HK-2 (cell line): ENCODE measurements at regions not wholly inside any gene's neighbourhood (a gene's known extent, or its start where the extent isn't known, plus 50 kb on each side); places are given as distances from the start of the nearest gene placed in this dataset.

Source experiments
- DNase-seq: peaks from one replicate; pipeline ENCODE4 v3.0.0-alpha.2; 2018; ENCODE audit not compliant: unreplicated experiment

DNA sequence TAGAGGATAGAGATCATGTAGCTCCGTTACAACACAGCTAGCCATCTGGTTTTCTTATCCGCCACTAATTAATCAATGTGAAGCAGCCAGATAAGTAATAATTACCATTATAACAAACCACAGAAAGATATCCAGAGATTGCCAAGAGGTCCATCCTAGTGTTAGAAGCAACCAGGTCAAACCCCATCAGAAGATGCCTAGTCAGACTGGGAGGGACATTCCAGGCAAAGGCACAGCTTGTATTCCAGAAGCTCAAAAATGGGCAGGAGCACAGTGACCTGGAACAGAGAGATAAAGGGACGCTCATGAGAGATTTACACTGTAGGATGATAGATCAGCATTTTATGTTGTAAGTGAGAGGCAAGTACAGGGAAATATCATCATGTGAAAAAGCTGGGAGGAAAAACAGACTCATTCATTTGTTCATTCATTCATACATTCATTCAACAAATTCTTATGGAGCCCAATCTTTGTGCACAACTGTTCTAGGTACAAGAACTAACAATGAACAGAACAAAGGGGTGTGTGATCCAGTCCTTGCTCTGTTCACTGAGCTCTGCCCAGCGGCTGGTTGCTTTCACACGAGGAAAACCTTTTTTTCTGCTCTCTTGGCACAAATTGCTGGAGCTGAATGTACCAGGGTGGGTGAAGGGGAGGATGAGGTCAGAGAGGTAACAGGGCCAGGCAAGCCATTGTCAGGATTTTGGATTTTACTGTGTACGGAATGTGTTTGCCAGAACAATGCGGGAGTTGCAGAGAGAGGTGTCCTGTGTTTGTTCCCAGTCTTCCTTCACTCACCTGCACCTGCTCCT lies 240.8 kb upstream of the FGGY start:
- no peak for DNase-seq

GRCh38 chr1:59057211-59057694 lies 239.6 kb upstream of the FGGY start:
- DNase-seq = no peak

DNA sequence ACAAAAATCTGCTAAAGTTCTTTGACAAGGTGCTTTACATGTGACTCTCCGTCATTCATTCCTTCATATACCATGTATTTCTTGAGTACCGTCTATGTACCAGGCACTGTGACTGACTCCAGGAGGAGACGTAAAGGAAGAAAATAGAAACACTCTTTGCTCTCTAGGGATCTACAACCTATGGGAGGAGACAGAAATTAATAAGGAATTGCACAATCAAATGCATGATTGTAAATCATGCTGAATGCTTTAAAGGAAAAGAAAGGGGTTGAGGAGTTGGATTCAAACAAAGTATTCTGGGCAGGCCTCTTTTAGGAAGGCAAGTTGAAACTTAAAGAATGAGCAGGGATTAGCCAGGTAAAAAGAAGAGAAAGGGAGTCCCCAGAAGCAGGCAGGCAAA lies 239.1 kb upstream of the FGGY start:
- DNase-seq = no peak

GRCh38 chr1:59058665-59059439 lies 238.0 kb upstream of the FGGY start:
- no peak for DNase-seq

DNA sequence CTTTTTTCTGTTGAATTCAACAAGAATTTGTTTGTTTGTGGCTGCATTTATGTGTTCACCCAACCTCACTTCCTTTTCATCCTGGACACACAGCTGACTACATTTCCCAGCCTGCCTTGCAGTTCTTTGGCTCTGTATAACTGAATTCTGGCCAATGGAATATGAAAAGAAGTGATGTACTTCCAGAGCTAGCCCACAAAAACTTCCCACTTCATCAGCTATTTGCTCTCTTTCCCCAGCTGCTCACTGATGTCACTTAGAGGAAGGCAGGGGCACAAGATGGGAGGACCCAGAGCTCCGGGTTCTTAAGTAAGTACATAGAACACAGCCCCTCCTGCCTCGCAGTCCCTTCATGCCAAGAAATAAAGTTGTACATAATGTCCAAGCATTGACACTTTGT lies 235.0 kb upstream of the FGGY start:
- DNase-seq = no peak

GRCh38 chr1:59062743-59063142 lies 234.2 kb upstream of the FGGY start:
- no peak for DNase-seq

GRCh38 chr1:59063501-59063900 lies 233.4 kb upstream of the FGGY start:
- DNase-seq = no peak

- DNase-seq = no peak
These were observed 232.3 kb upstream of the FGGY start for GRCh38 chr1:59064592-59064991.

DNA sequence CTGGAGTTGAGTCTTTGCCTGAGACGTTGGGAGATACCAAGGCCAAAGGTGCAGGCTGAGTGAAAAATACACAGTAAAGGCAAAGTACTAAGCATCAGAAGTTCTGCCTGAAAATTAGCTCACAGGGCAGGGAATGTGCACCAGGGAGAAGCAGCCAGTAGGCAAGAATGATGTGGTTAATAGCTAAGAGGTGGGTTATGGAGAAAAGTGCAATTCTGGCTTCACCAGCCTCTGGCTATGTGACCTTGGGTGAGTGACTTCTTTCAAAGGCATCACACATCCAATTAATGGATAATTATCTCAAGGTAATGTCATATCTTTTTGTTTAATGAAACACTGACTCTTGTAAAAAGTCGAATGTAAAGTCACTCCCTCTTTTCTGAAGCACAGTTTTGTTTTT lies 230.7 kb upstream of the FGGY start:
- DNase-seq = no peak

DNA sequence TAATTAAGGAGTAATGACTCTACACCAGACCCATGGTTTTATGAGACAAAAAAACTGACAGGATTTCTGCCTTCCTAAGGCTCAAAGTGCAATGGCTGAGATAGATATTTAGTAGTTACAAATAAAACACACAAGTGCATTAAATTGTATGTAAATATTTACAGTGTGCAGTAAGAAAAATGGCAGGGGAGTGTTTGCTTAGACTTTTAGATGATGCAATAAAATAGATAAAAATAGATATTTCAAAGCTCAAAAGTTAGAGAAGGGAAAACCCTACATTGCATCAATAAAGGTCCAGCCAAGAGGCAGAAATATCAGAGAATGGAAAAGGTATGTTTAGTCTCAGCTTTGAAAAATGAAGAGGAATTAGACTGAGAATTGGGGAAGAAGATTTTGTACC lies 226.3 kb upstream of the FGGY start:
- no peak for DNase-seq

GRCh38 chr1:59071289-59071688 lies 225.6 kb upstream of the FGGY start:
- no peak for DNase-seq

GRCh38 chr1:59071876-59072582 lies 224.9 kb upstream of the FGGY start:
- DNase-seq = no peak

GRCh38 chr1:59072583-59072947 lies 224.3 kb upstream of the FGGY start:
- DNase-seq = no peak

DNA sequence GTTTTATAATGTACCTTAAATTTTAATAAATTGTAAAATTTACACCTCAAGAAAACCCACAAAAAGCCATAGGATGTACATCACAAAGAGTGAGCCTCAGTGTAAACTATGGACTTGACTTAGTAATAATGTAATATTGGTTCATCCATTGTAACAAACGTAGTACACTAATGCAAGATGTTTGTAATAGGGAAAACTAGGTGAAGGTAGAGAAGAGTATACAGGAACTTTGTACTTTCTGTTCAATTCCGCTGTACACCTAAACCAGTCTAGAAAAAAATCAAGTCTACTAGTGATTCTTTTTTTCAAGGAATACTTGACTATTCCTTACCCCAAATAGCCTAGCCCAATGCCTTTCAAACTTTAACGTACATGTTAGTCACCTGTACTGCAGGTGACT lies 222.3 kb upstream of the FGGY start:
- no peak for DNase-seq

DNA sequence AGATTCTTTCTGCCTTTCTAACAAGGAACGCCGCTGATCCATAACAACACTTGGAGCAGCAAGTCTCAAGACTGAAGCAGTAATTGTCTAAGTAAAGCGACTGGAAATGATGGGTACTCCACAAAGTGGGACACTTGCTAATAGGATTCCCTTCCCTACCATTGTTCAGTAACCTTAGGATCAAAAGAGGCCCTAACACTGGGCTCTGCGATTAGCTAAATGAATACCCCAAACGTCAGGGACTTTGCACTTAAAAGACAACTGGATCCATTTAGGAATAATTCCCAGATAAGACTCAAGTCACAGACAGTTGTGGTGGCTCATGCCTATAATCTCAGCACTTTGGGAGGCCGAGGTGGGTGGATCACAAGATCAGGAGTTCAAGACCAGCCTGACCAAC lies 221.9 kb upstream of the FGGY start:
- no peak for DNase-seq

GRCh38 chr1:59076612-59077011 lies 220.3 kb upstream of the FGGY start:
- DNase-seq = no peak

- DNase-seq = no peak
These were observed 219.3 kb upstream of the FGGY start for GRCh38 chr1:59077466-59078069.

DNA sequence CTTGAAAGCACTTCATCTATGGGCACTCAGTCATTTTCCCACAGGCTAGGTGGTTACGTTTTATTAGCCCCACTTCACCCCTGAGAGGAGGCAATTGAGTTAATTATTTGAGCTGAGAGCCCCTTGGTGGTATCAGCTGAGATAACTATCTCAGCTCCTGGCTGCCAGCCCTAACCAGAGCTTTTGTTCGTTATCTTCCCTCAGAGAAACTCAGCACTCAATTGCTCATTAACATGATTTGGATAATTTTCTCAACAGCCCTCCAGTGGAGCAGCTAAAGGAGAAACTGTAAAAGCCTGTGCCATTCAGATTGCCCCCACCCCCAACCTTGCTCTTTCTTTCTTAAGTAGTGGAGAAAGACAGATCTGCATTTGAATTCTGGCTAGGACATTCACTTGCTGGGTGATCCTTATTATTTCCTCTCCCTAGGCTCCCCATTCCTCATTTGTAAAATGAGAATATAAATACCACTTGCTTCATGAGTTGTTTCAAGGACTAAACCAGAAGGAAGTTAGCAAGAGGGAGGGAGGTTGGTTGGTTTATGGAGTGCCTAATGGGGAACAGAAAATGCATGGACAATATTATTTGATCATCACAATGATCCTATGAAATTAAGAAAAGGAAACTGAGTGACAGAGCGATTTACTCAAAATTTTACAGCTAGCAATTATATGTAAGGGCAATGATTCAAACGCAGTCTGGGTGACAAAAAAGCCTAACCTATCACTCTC lies 218.7 kb upstream of the FGGY start:
- DNase-seq = no peak

DNA sequence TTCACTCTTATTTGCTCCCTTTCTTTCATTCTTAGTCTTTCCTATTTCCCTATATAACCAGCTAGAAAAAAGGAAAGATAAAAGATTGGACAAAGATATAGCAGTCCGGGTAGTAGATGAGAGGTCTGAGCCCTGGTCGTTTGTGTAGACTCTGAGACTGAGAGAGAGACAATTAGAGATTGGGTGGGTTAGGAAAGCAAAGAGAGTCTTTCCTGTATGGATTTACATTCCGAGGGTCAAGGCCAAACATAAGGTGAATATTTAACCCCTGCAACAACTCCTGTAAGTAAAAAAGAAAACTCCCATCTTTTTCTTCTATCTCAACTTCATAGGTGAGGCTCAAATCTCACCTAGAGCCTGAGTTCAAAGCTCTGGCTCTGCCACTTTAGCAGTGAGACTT lies 218.0 kb upstream of the FGGY start:
- no peak for DNase-seq

DNA sequence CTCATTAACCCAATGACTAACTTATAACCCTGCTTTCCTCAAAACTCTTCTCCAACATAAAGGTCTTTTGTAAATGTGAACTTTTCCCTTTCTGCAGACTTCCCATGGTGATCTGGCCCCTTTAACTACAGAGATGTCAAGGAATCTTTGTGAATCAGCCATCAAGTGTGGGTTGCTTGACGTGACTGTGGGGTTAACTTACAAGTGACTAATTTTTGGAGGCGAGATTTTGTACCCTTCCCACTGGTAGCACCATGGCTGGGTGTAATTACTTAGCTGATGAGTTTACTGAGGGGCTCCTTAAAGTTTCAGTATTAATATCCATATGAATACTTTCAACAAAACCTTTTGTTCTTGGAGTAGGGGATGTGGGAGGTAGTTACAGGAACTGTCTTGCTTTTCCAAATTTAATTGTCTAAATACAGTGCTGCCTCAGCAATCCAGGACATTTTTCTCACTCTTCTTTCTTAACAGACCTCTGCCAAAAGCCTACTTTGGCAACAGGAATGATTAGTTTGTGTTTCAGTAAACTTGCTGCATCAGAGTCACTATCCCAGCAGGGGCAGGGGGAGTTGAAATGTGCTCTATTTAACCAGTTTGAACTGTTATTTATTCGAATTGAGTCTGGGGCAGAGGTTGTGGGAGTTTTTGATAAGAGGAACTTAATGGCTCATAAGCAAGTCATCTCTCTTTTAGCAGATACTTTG lies 217.3 kb upstream of the FGGY start:
- DNase-seq = no peak

DNA sequence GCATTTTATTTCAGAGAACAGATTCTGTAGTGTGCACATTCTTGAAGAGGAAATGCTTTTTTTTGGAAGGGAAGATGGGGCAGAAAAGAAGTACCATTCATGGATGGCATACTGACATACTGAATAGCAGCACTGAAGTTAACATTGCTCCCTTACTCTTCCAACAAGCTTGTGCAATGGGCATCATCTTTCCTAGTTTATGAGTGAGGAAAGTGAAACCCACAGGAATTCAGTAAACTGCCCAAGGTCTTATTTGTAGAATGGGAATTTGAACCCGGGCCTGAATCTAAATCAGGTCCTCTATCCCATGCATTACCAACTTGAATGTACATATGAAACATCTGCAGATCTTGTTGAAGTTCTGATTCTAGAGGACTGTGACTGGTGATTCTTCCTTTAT lies 215.7 kb upstream of the FGGY start:
- DNase-seq = no peak
